K562 (cell line): ENCODE measurements at regions not wholly inside any gene's neighbourhood (a gene's known extent, or its start where the extent isn't known, plus 50 kb on each side); places are given as distances from the start of the nearest gene placed in this dataset.

Experiments
- ATAC-seq: fragments of 200-7000 bp; cut with Tn5 transposase; 3 replicates; pipeline ENCODE4 v1.9.1; 2020; ENCODE audit warnings: moderate library complexity
- BruUV-seq: library from RNA; stranded (reverse); fragments of 400-500 nt; replicated peaks from 2 replicates; lab custom pipeline; 2021; lab: Mats Ljungman, UMichigan
- CTCF ChIA-PET: fragments of 300-600 bp; formaldehyde crosslinking; extraction: SDS; loops from one replicate; lab custom pipeline; 2021; ENCODE audit warnings: low intra/inter-chr PET ratio; lab: Yijun Ruan, JAX
- POLR2A ChIA-PET: fragments of 300-600, 350-650 bp; sonication (Branson Sonifier 250); formaldehyde crosslinking; extraction: SDS; loops from one replicate; lab custom pipeline; 2021; ENCODE audit warnings: antibody characterized with exemption, inconsistent platforms; lab: Yijun Ruan, JAX
- DNase-seq, 4 experiments: peaks; one replicate each; pipeline versions ENCODE4 v3.0.0 to v3.0.0-alpha.2; 2011 to 2018; ENCODE audit warnings: low spot score in 3 of 4, mixed read lengths in 3 of 4; ENCODE audit errors: extremely low read depth in 1 of 4
- FAIRE-seq: peaks from 2 replicates; lab custom pipeline; 2011; peaks lifted over from hg19 to GRCh38; lab: Jason Lieb, UNC
- H2AFZ ChIP-seq: 2 replicates; pipeline ENCODE4 v1.6.0; 2011; ENCODE audit warnings: low read depth, low read length, control low read depth, inconsistent platforms
- H3K27ac ChIP-seq: fragments of 200-600 bp; 3 replicates; pipeline ENCODE4 v1.8.0; 2011; ENCODE audit warnings: low read depth, mild to moderate bottlenecking, control low read depth, inconsistent platforms, low read length, moderate library complexity, mixed read lengths; ENCODE audit errors: extremely low read depth
- H3K27me3 ChIP-seq, 2 experiments: fragments of 300-600 bp in 1 of 2; 2 replicates in 1 of 2; 3 replicates in 1 of 2; pipeline versions ENCODE4 v1.6.0 to v1.8.0; 2011; ENCODE audit warnings: inconsistent platforms in 2 of 2, low read length in 2 of 2, mild to moderate bottlenecking in 1 of 2, mixed read lengths in 1 of 2, moderate library complexity in 1 of 2; ENCODE audit not compliant: control insufficient read depth in 2 of 2, insufficient read depth in 2 of 2
- H3K36me3 ChIP-seq: fragments of 300-600 bp; 3 replicates; pipeline ENCODE4 v1.8.0; 2011; ENCODE audit warnings: mild to moderate bottlenecking, low read length, inconsistent platforms; ENCODE audit not compliant: control insufficient read depth, insufficient read depth
- H3K4me1 ChIP-seq, 2 experiments: fragments of 200-600 bp in 1 of 2; replicated peaks in 1 of 2; 2 replicates in 1 of 2; 3 replicates in 1 of 2; pipeline versions ENCODE4 v1.5.1 to v1.8.0; 2011; ENCODE audit warnings: inconsistent platforms in 2 of 2, low read length in 2 of 2, mild to moderate bottlenecking in 1 of 2, mixed read lengths in 1 of 2, moderate library complexity in 1 of 2; ENCODE audit not compliant: control insufficient read depth in 2 of 2, insufficient read depth in 2 of 2
- H3K4me2 ChIP-seq: 2 replicates; pipeline ENCODE4 v1.6.1; 2011; ENCODE audit warnings: low read length, control low read depth, inconsistent platforms, mixed read lengths; ENCODE audit not compliant: insufficient read depth
- H3K4me3 ChIP-seq: fragments of 200-600 bp; sonication (generic), shearing (Covaris generic); 2 replicates; pipeline ENCODE4 v1.5.1; 2016; ENCODE audit warnings: control low read depth, inconsistent platforms
- H3K79me2 ChIP-seq: fragments of 200-600 bp; 3 replicates; pipeline ENCODE4 v1.8.0; 2011; ENCODE audit warnings: low read length, inconsistent platforms; ENCODE audit not compliant: control insufficient read depth, insufficient read depth
- H3K9ac ChIP-seq, 2 experiments: 2 replicates each; pipeline versions ENCODE4 v1.6.0 to v1.6.1; 2011; ENCODE audit warnings: low read depth in 2 of 2, low read length in 2 of 2, control low read depth in 1 of 2, inconsistent platforms in 1 of 2, mild to moderate bottlenecking in 1 of 2, mixed read lengths in 1 of 2; ENCODE audit not compliant: insufficient read depth in 1 of 2
- H3K9me1 ChIP-seq: one replicate; pipeline ENCODE4 v1.6.0; 2011; ENCODE audit warnings: inconsistent platforms, mild to moderate bottlenecking, low read length, moderate library complexity; ENCODE audit not compliant: control insufficient read depth, insufficient read depth
- H3K9me3 ChIP-seq: replicated peaks from 2 replicates; pipeline ENCODE4 v1.5.1; 2011; ENCODE audit warnings: low read depth, low read length, inconsistent platforms; ENCODE audit not compliant: control insufficient read depth, insufficient read depth
- H4K20me1 ChIP-seq: replicated peaks from 2 replicates; pipeline ENCODE4 v1.6.1; 2011; ENCODE audit warnings: low read length, inconsistent platforms, mixed read lengths; ENCODE audit not compliant: control insufficient read depth, insufficient read depth
- ATF3 ChIP-seq, 2 experiments: fragments of 450-650 bp in 1 of 2; sonication (generic) in 1 of 2; formaldehyde crosslinking in 1 of 2; IDR thresholded peaks in 1 of 2; conservative IDR thresholded peaks in 1 of 2; 2 replicates each; pipeline versions ENCODE4 v1.6.1 to v1.8.1; 2016 to 2023; ENCODE audit warnings: mild to moderate bottlenecking in 2 of 2, moderate library complexity in 2 of 2, inconsistent platforms in 1 of 2, missing genetic modification reagents in 1 of 2
- CREB1 ChIP-seq, 2 experiments: sonication (generic) in 1 of 2; formaldehyde crosslinking in 1 of 2; IDR thresholded peaks; 2 replicates each; pipeline versions ENCODE4 v1.6.1 to v1.8.0; 2012 to 2022; ENCODE audit warnings: inconsistent platforms in 1 of 2, mild to moderate bottlenecking in 1 of 2, missing genetic modification reagents in 1 of 2, moderate library complexity in 1 of 2
- EHMT2 ChIP-seq: fragments of 450-650 bp; IDR thresholded peaks from 2 replicates; pipeline ENCODE4 v1.6.1; 2018; ENCODE audit warnings: antibody characterized with exemption
- FIP1L1 ChIP-seq: fragments of 200-400 bp; formaldehyde crosslinking; IDR thresholded peaks from 2 replicates; pipeline ENCODE4 v1.6.1; 2018; ENCODE audit warnings: mild to moderate bottlenecking, low read depth, low read length; ENCODE audit not compliant: poor library complexity, severe bottlenecking
- HNRNPH1 ChIP-seq: fragments of 200-400 bp; formaldehyde crosslinking; optimal IDR thresholded peaks from 2 replicates; pipeline ENCODE3; 2017; ENCODE audit warnings: low read depth, mild to moderate bottlenecking, low read length, moderate library complexity
- MECOM ChIP-seq: fragments of 250-450 bp; sonication (Bioruptor Pico); IDR thresholded peaks from 2 replicates; pipeline ENCODE4 v1.8.0; 2022; ENCODE audit warnings: inconsistent platforms
- MEIS2 ChIP-seq: fragments of 450-650 bp; IDR thresholded peaks from 2 replicates; pipeline ENCODE4 v1.6.1; 2014; ENCODE audit warnings: mild to moderate bottlenecking; ENCODE audit not compliant: partially characterized antibody
- MIER1 ChIP-seq: fragments of 450-650 bp; IDR thresholded peaks from 2 replicates; pipeline ENCODE4 v1.6.1; 2016; ENCODE audit warnings: antibody characterized with exemption, mild to moderate bottlenecking, low read depth
- RBM39 ChIP-seq: fragments of 200-400 bp; formaldehyde crosslinking; optimal IDR thresholded peaks from 2 replicates; pipeline ENCODE3; 2018; ENCODE audit warnings: low read depth, low read length
- SREBF1 ChIP-seq: fragments of 150-350 bp; IDR thresholded peaks from 2 replicates; pipeline ENCODE4 v1.6.1; 2014; ENCODE audit warnings: antibody characterized with exemption, low read depth, low read length, borderline replicate concordance
- ZNF77 ChIP-seq: fragments of 250-450 bp; sonication (Bioruptor Pico); IDR thresholded peaks from 2 replicates; pipeline ENCODE4 v1.5.0; 2020
- ZNF780A ChIP-seq: fragments of 250-450 bp; sonication (Bioruptor Pico); IDR thresholded peaks from 2 replicates; pipeline ENCODE4 v1.5.0; 2021; ENCODE audit warnings: mild to moderate bottlenecking
- ZNF79 ChIP-seq: fragments of 250-450 bp; sonication (Bioruptor Pico); IDR thresholded peaks from 2 replicates; pipeline ENCODE4 v1.4.0; 2020; ENCODE audit warnings: low read depth, mild to moderate bottlenecking, moderate library complexity
- WGBS: fragments of 100-300 bp; shearing (Covaris generic); methylation state at CpG from one replicate; pipeline ENCODE4 v1.1.6; 2016; ENCODE audit warnings: low coverage, mixed read lengths; ENCODE audit not compliant: insufficient coverage; ENCODE audit errors: missing lambda C conversion rate; 5-methylcytosine and 5-hydroxymethylcytosine counted together
- in situ Hi-C: fragments of 300-500 bp; cut with MboI; formaldehyde crosslinking; loops from 4 replicates; pipeline ENCODE4 v1.15.0; 2018; ENCODE audit warnings: inconsistent platforms, mixed read lengths
- intact Hi-C: fragments of 100-400 bp; cut with micrococcal nuclease; formaldehyde crosslinking; loops from 2 replicates; pipeline ENCODE4 v1.14.2; 2022

- H4K20me1 ChIP-seq: no peaks in the 10 kb centered on the region
- H3K79me2 ChIP-seq: no peaks in the 10 kb centered on the region
- no peaks in the 10 kb centered on the region for H3K9me1 ChIP-seq
- 0% methylated on average over 5 of the region's 5 CpGs for WGBS
- CTCF ChIA-PET: no interaction called here
- FAIRE-seq (no peak), DNase-seq (no peak)
- H3K4me1 ChIP-seq: no peaks in the 10 kb centered on the region
- intact Hi-C loops: no loop called here
- H2AFZ ChIP-seq: no peak overlapping the region
- no TSS peak for BruUV-seq
- H3K4me2 ChIP-seq: no peak overlapping the region
- POLR2A ChIA-PET: no interaction called here
- H3K9me3 ChIP-seq: no peaks in the 10 kb centered on the region
- no peak overlapping the region for H3K4me3 ChIP-seq
- H3K27me3 ChIP-seq: peaks cover 0 to 4% of the 10 kb centered on the region in 2 experiments; a peak in 1 of 5 replicates
- no peaks in the 10 kb centered on the region for H3K36me3 ChIP-seq
- H3K27ac ChIP-seq: no peak overlapping the region
- TF ChIP-seq HNRNPH1 (no peak), ZNF79 (no peak), MEIS2 (no peak), RBM39 (no peak), SREBF1 (no peak)
- TF ChIP-seq, all 486 proteins: peak for 0
- H3K9ac ChIP-seq: no peak overlapping the region
- in situ Hi-C loops: no loop called here
- ATAC-seq: no peak
These were observed 236.0 kb downstream of the MED10 start for GRCh38 chr5:6142353-6142752.

DNA sequence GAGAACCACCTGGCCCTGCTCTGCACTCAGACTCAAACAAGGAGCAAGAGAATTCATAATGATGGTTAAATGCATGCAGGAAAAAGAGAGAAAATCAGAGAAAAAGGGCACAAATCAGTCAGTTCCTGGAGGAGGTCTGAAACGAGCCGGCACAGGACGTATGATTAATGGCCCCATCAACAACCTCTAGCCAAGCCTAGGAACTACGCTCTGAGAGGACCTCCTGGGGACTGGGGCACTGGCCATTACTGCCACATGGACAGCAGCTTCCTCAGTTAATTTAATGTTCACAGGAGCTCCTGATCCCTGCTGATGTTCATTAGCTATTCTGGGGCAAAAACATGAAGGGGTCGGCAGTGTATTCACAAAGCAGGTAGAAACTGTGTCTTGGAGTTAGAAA, 238.1 kb downstream of the MED10 start:
- Histone ChIP-seq H3K4me3 (no peak overlapping the region), H4K20me1 (no peaks in the 10 kb centered on the region), H3K27ac (no peak overlapping the region), H3K4me2 (no peak overlapping the region), H3K27me3 (peaks cover 0 to 4% of the 10 kb centered on the region in 2 experiments; a peak in 1 of 5 replicates), H3K9me1 (no peaks in the 10 kb centered on the region), H2AFZ (no peak overlapping the region), H3K79me2 (no peaks in the 10 kb centered on the region), H3K4me1 (no peaks in the 10 kb centered on the region), H3K9ac (no peak overlapping the region), H3K9me3 (no peaks in the 10 kb centered on the region), H3K36me3 (no peaks in the 10 kb centered on the region)
- 0% methylated on average over 5 of the region's 5 CpGs for WGBS
- in situ Hi-C loops (no loop called here), intact Hi-C loops (no loop called here)
- ATAC-seq: no peak
- POLR2A ChIA-PET: interaction anchor here (0.8 kb wide), 1 partner anchor 100 kb away, joined by 3 read pairs; no protein-coding TSS in a partner anchor
- no peak for FAIRE-seq
- no peak for DNase-seq
- no TSS peak for BruUV-seq
- CTCF ChIA-PET: no interaction called here
- TF ChIP-seq EHMT2 (no peak), ZNF77 (CRISPR knock-in tag) (no peak), ZNF780A (no peak), CREB1 (IDR thresholded peaks at IDR 0.05) (no peak), CREB1 (CRISPR knock-in tag; IDR thresholded peaks at IDR 0.05) (no peak), MECOM (CRISPR knock-in tag) (no peak), FIP1L1 (no peak), ATF3 (IDR thresholded peaks at IDR 0.05) (no peak), ATF3 (CRISPR knock-in tag; conservative IDR thresholded peaks at IDR 0.05) (no peak), MIER1 (no peak)
